ENCODE measurements at regions not wholly inside any gene's neighbourhood (a gene's known extent, or its start where the extent isn't known, plus 50 kb on each side); places are given as distances from the start of the nearest gene placed in this dataset.

DNA sequence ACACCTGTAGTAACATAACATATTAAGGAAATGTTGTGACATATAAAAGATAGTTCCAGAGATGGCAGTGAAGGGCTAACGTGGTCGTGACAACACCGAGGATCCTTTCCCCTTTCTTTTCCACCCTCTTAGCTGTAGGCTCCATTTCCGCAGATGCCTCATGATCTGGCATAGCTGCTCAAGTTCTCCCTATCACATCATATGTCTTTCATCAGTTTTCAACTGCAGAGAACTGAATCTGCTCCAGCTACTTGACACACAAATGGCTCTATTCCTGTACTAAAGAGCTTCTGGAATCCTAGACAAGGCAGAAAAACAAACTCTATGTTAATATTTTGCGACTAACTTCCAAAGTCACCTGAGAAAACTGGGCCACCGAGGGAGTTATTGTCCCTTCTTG lies 275.0 kb upstream of the SLCO3A1 start:
- TF ChIP-seq POLR2AphosphoS5 (IDR thresholded peaks at IDR 0.05) (no peak), EP300 (IDR thresholded peaks at IDR 0.05) (no peak), POLR2A (IDR thresholded peaks at IDR 0.05) (no peak)
- TF ChIP-seq, protein P1, sequence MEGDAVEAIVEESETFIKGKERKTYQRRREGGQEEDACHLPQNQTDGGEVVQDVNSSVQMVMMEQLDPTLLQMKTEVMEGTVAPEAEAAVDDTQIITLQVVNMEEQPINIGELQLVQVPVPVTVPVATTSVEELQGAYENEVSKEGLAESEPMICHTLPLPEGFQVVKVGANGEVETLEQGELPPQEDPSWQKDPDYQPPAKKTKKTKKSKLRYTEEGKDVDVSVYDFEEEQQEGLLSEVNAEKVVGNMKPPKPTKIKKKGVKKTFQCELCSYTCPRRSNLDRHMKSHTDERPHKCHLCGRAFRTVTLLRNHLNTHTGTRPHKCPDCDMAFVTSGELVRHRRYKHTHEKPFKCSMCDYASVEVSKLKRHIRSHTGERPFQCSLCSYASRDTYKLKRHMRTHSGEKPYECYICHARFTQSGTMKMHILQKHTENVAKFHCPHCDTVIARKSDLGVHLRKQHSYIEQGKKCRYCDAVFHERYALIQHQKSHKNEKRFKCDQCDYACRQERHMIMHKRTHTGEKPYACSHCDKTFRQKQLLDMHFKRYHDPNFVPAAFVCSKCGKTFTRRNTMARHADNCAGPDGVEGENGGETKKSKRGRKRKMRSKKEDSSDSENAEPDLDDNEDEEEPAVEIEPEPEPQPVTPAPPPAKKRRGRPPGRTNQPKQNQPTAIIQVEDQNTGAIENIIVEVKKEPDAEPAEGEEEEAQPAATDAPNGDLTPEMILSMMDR (IDR thresholded peaks at IDR 0.05): no peak

Measured in gastroesophageal sphincter (tissue), 3 donors.